H9 (cell line): ENCODE measurements at regions not wholly inside any gene's neighbourhood (a gene's known extent, or its start where the extent isn't known, plus 50 kb on each side); places are given as distances from the start of the nearest gene placed in this dataset.

ENCODE experiments used
- DNase-seq: peaks from one replicate; pipeline ENCODE4 v3.0.0-alpha.2; 2017
- H2AFZ ChIP-seq: one replicate; pipeline ENCODE4 v1.6.1; 2013; ENCODE audit warnings: mild to moderate bottlenecking, low read length, control low read depth, moderate library complexity
- H2AK5ac ChIP-seq: 2 replicates; pipeline ENCODE4 v1.6.1; 2013; ENCODE audit warnings: low read length, control low read depth, mixed read lengths; ENCODE audit not compliant: insufficient read length
- H2BK120ac ChIP-seq: one replicate; pipeline ENCODE4 v1.6.1; 2013; ENCODE audit warnings: low read depth, mild to moderate bottlenecking, low read length, control low read depth, inconsistent platforms; ENCODE audit not compliant: poor library complexity, severe bottlenecking
- H2BK12ac ChIP-seq: 2 replicates; pipeline ENCODE4 v1.6.1; 2013; ENCODE audit warnings: low read length, control low read depth, mixed read lengths, low read depth; ENCODE audit not compliant: insufficient read length
- H2BK15ac ChIP-seq: 2 replicates; pipeline ENCODE4 v1.6.1; 2013; ENCODE audit warnings: low read depth, low read length, control low read depth
- H2BK20ac ChIP-seq: one replicate; pipeline ENCODE4 v1.6.1; 2013; ENCODE audit warnings: low read depth, mild to moderate bottlenecking, low read length, control low read depth, inconsistent platforms; ENCODE audit not compliant: poor library complexity, severe bottlenecking
- H2BK5ac ChIP-seq: 2 replicates; pipeline ENCODE4 v1.6.1; 2013; ENCODE audit warnings: low read length, control low read depth, mixed read lengths; ENCODE audit not compliant: insufficient read length
- H3K14ac ChIP-seq: 2 replicates; pipeline ENCODE4 v1.6.1; 2013; ENCODE audit warnings: low read length, control low read depth; ENCODE audit not compliant: insufficient read depth
- H3K18ac ChIP-seq: 2 replicates; pipeline ENCODE4 v1.6.1; 2013; ENCODE audit warnings: low read depth, mild to moderate bottlenecking, mixed read lengths, low read length, control low read depth; ENCODE audit not compliant: insufficient read length
- H3K23ac ChIP-seq: 2 replicates; pipeline ENCODE4 v1.6.1; 2013; ENCODE audit warnings: low read length, control low read depth, mixed read lengths, low read depth; ENCODE audit not compliant: insufficient read length
- H3K23me2 ChIP-seq: 2 replicates; pipeline ENCODE4 v1.6.1; 2013; ENCODE audit warnings: low read depth, mild to moderate bottlenecking, mixed read lengths, low read length, control low read depth; ENCODE audit not compliant: insufficient read length, poor library complexity, severe bottlenecking
- H3K27ac ChIP-seq: 2 replicates; pipeline ENCODE4 v1.5.1; 2013; ENCODE audit warnings: low read length, control low read depth, mixed read lengths, low read depth; ENCODE audit not compliant: insufficient read length
- H3K27me3 ChIP-seq: 2 replicates; pipeline ENCODE4 v1.6.1; 2013; ENCODE audit warnings: low read length, control low read depth, inconsistent platforms; ENCODE audit not compliant: insufficient read depth
- H3K4ac ChIP-seq: 2 replicates; pipeline ENCODE4 v1.6.1; 2013; ENCODE audit warnings: low read depth, mild to moderate bottlenecking, control low read depth, inconsistent platforms, low read length, moderate library complexity
- H3K4me1 ChIP-seq: 2 replicates; pipeline ENCODE4 v1.6.1; 2013; ENCODE audit warnings: low read length, control low read depth, inconsistent platforms; ENCODE audit not compliant: insufficient read depth
- H3K4me2 ChIP-seq: 2 replicates; pipeline ENCODE4 v1.6.1; 2013; ENCODE audit warnings: low read length, control low read depth, mixed read lengths; ENCODE audit not compliant: insufficient read length, insufficient read depth
- H3K56ac ChIP-seq: 2 replicates; pipeline ENCODE4 v1.6.1; 2013; ENCODE audit warnings: low read depth, mild to moderate bottlenecking, mixed read lengths, low read length, control low read depth; ENCODE audit not compliant: insufficient read length
- H3K79me1 ChIP-seq: 2 replicates; pipeline ENCODE4 v1.6.1; 2013; ENCODE audit warnings: low read depth, mild to moderate bottlenecking, moderate library complexity, low read length, control low read depth, inconsistent platforms; ENCODE audit not compliant: insufficient read depth, poor library complexity, severe bottlenecking
- H3K79me2 ChIP-seq: 2 replicates; pipeline ENCODE4 v1.6.1; 2013; ENCODE audit warnings: low read length, control low read depth, inconsistent platforms; ENCODE audit not compliant: insufficient read depth
- H3K9ac ChIP-seq: 2 replicates; pipeline ENCODE4 v1.6.1; 2013; ENCODE audit warnings: low read length, control low read depth, mixed read lengths; ENCODE audit not compliant: insufficient read length; ENCODE audit errors: extremely low read depth
- H3K9me3 ChIP-seq: one replicate; pipeline ENCODE4 v1.6.1; 2013; ENCODE audit warnings: low read depth, low read length, inconsistent platforms; ENCODE audit not compliant: control insufficient read depth
- H3T11ph ChIP-seq: one replicate; pipeline ENCODE4 v1.6.1; 2013; ENCODE audit warnings: mild to moderate bottlenecking, low read length, control low read depth, inconsistent platforms
- H4K20me1 ChIP-seq: one replicate; pipeline ENCODE4 v1.6.1; 2013; ENCODE audit not compliant: control insufficient read depth, insufficient read length, insufficient read depth
- H4K5ac ChIP-seq: 2 replicates; pipeline ENCODE4 v1.6.1; 2013; ENCODE audit warnings: low read depth, mild to moderate bottlenecking, mixed read lengths, low read length, control low read depth; ENCODE audit not compliant: insufficient read length
- H4K8ac ChIP-seq: replicated peaks from 2 replicates; pipeline ENCODE4 v1.6.1; 2013; ENCODE audit warnings: low read length, control low read depth, mixed read lengths, low read depth; ENCODE audit not compliant: insufficient read length
- H4K91ac ChIP-seq: 2 replicates; pipeline ENCODE4 v1.6.1; 2013; ENCODE audit warnings: low read depth, mild to moderate bottlenecking, moderate library complexity, mixed read lengths, low read length, control low read depth; ENCODE audit not compliant: insufficient read length
- H3K27ac Mint-ChIP-seq, 3 experiments: 2 replicates in 2 of 3; 3 replicates in 1 of 3; pipeline ENCODE4 v1.8.0; 2020 to 2021; ENCODE audit warnings: mixed read lengths in 3 of 3, mild to moderate bottlenecking in 1 of 3, moderate library complexity in 1 of 3
- H3K27me3 Mint-ChIP-seq: 2 replicates; pipeline ENCODE4 v1.8.0; 2021; ENCODE audit warnings: low read depth, mild to moderate bottlenecking, moderate library complexity, mixed read lengths
- H3K36me3 Mint-ChIP-seq, 3 experiments: 2 replicates in 2 of 3; 3 replicates in 1 of 3; pipeline ENCODE4 v1.8.0; 2020 to 2021; ENCODE audit warnings: low read depth in 3 of 3, mixed read lengths in 3 of 3; ENCODE audit not compliant: insufficient read depth in 1 of 3
- H3K4me1 Mint-ChIP-seq, 2 experiments: 2 replicates each; pipeline ENCODE4 v1.8.0; 2020; ENCODE audit warnings: mixed read lengths in 2 of 2
- H3K4me3 Mint-ChIP-seq, 2 experiments: 2 replicates in 1 of 2; 3 replicates in 1 of 2; pipeline ENCODE4 v1.8.0; 2020 to 2021; ENCODE audit warnings: mild to moderate bottlenecking in 2 of 2, mixed read lengths in 2 of 2, moderate library complexity in 1 of 2
- H3K9me3 Mint-ChIP-seq, 2 experiments: 2 replicates in 1 of 2; 3 replicates in 1 of 2; pipeline ENCODE4 v1.8.0; 2020; ENCODE audit warnings: mild to moderate bottlenecking in 2 of 2, mixed read lengths in 2 of 2, moderate library complexity in 1 of 2
- WGBS: extraction: QIAGEN DNeasy Blood & Tissue Kit; methylation state at CpG from one replicate; pipeline ENCODE4 v1.1.7; 2013; ENCODE audit warnings: missing lambda C conversion rate, low lambda C conversion rate, mixed read lengths; ENCODE audit not compliant: insufficient read length; ENCODE audit errors: extremely low coverage; 5-methylcytosine and 5-hydroxymethylcytosine counted together
- TF ChIP-seq, protein P1 (sequence below): fragments of 200-600 bp; sonication (generic); conservative IDR thresholded peaks from 3 replicates; pipeline ENCODE4 v1.8.0; 2021; ENCODE audit warnings: antibody characterized with exemption, mild to moderate bottlenecking

DNA sequence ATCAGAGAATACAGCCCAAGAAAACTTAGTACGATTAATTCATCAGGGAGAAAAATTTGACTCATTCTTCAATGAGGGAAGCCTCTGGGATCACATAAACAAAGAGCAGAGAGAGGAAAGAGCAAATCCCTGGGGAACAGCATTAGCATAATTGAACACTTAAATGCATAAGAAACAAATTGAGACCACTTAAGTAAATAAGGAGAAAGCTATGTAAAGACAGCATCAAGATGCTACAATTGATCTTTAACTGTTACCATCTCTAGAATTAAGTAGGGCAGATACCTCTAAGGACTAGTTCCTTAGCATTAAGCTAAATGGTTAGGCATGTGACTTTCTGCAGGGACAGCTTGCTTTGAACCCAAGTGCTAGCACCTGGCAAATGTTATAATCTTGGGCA, 265.1 kb upstream of the NEGR1 start:
- Mint-ChIP-seq H3K4me1 (peaks cover 14 to 17% of the 10 kb centered on the region in 2 experiments), H3K27me3 (no peaks in the 10 kb centered on the region), H3K9me3 (no peaks in the 10 kb centered on the region), H3K27ac (peak overlapping the region in 1 of 3 experiments; percentile 40; a peak in 1 of 7 replicates), H3K4me3 (no peak overlapping the region), H3K36me3 (no peaks in the 10 kb centered on the region)
- no peaks in the 10 kb centered on the region for H3K9me3 ChIP-seq
- no peak overlapping the region for H2BK15ac ChIP-seq
- no peak overlapping the region for H3K18ac ChIP-seq
- H3K4me1 ChIP-seq, result no peaks in the 10 kb centered on the region
- no peaks in the 10 kb centered on the region for H3K79me2 ChIP-seq
- no peak overlapping the region for H3K4me2 ChIP-seq
- H3K9ac ChIP-seq, result no peak overlapping the region
- H4K91ac ChIP-seq, result no peak overlapping the region
- TF ChIP-seq, protein P1, sequence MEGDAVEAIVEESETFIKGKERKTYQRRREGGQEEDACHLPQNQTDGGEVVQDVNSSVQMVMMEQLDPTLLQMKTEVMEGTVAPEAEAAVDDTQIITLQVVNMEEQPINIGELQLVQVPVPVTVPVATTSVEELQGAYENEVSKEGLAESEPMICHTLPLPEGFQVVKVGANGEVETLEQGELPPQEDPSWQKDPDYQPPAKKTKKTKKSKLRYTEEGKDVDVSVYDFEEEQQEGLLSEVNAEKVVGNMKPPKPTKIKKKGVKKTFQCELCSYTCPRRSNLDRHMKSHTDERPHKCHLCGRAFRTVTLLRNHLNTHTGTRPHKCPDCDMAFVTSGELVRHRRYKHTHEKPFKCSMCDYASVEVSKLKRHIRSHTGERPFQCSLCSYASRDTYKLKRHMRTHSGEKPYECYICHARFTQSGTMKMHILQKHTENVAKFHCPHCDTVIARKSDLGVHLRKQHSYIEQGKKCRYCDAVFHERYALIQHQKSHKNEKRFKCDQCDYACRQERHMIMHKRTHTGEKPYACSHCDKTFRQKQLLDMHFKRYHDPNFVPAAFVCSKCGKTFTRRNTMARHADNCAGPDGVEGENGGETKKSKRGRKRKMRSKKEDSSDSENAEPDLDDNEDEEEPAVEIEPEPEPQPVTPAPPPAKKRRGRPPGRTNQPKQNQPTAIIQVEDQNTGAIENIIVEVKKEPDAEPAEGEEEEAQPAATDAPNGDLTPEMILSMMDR, result no peak
- H3K23ac ChIP-seq, result no peak overlapping the region
- H4K20me1 ChIP-seq, result no peaks in the 10 kb centered on the region
- no peaks in the 10 kb centered on the region for H3K79me1 ChIP-seq
- no peak overlapping the region for H3K4ac ChIP-seq
- H2AFZ ChIP-seq, result no peak overlapping the region
- H3K56ac ChIP-seq, result no peak overlapping the region
- H3T11ph ChIP-seq, result no peak overlapping the region
- no peak overlapping the region for H3K27ac ChIP-seq
- H4K5ac ChIP-seq, result no peak overlapping the region
- H2BK20ac ChIP-seq, result no peak overlapping the region
- no peak overlapping the region for H2AK5ac ChIP-seq
- H3K14ac ChIP-seq, result no peak overlapping the region
- H3K23me2 ChIP-seq, result no peaks in the 10 kb centered on the region
- no peak overlapping the region for H4K8ac ChIP-seq
- WGBS, result no CpG with 5 or more reads among the region's 1 CpG
- no peak overlapping the region for H2BK5ac ChIP-seq
- H3K27me3 ChIP-seq, result no peaks in the 10 kb centered on the region
- no peak for DNase-seq
- no peak overlapping the region for H2BK120ac ChIP-seq
- H2BK12ac ChIP-seq, result no peak overlapping the region
